HG02852 (cell line): ENCODE measurements at regions not wholly inside any gene's neighbourhood (a gene's known extent, or its start where the extent isn't known, plus 50 kb on each side); places are given as distances from the start of the nearest gene placed in this dataset.

ENCODE experiments used
- ATAC-seq: cut with Tn5 transposase; IDR thresholded peaks from one replicate; pipeline ENCODE4 v1.9.1; 2021; ENCODE audit warnings: mild to moderate bottlenecking, moderate library complexity; ENCODE audit not compliant: unreplicated experiment

DNA sequence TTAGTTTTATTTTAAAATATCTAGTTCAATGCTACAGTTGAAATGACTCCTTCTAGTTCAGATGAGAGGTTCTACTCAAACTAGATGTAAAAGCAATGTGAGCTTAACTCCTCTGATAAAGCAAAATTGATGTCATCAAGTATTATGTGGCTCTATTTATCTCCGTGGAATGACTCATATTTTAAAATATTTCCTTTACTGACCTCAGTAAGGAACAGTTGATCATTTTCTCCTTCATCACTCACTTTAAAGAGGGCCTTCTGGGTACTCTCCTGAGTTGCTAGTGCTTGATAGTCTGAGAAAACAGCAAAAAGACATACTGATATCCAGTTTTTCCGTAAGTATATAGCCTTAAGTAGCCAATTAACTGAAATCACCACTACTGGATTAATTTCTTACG, 1099.3 kb downstream of the ROBO2 start:
- no peak for ATAC-seq

- ATAC-seq: no peak
These were observed 1100.4 kb downstream of the ROBO2 start for GRCh38 chr3:78140274-78140673.

GRCh38 chr3:78140866-78141265, 1101.0 kb downstream of the ROBO2 start:
- ATAC-seq: no peak

DNA sequence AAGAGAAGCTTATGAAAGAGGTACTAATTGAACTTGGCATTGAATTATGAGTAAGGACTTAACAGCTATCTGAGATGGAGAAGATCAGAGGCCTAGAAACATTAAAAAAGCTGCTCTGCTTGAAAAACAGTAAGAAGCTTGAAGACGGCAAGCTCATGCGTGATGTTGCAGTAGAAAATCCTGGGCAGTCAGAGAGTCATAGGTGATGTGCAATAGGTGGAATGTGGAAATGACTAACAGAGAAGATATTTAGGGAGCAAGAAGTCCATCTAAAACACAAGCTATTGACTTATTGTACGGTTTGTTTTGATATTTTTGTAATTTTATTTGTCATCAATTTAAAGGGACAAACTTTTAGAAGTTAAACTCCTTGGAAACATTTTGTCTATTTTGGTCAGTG, 1101.4 kb downstream of the ROBO2 start:
- ATAC-seq: no peak

GRCh38 chr3:78143000-78143399, 1103.1 kb downstream of the ROBO2 start:
- ATAC-seq: no peak

GRCh38 chr3:78148986-78149717, 1109.3 kb downstream of the ROBO2 start:
- ATAC-seq: no peak

GRCh38 chr3:78153973-78154372, 1114.1 kb downstream of the ROBO2 start:
- no peak for ATAC-seq

- ATAC-seq: no peak
These were observed 1114.8 kb downstream of the ROBO2 start for GRCh38 chr3:78154521-78155186.

DNA sequence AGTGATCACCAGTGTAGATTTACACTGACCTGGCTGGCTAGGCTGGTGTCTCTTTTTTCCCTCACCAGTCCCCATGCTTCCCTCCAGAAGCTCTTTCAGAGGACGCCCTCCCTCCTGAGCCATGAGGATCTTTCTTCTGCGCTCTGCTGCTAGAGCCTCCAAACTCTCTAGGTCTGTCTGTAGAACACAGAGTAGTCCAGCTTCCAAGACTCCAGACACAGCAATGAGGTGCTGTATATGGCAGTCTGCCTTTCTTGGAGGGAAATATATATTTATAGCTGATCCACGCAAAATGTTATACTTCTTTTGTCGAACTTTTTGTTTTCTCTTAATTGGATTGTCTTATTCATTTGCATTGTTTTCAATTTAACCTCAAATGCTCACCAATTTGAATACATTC, 1121.8 kb downstream of the ROBO2 start:
- ATAC-seq: no peak

GRCh38 chr3:78163379-78163778, 1123.5 kb downstream of the ROBO2 start:
- no peak for ATAC-seq

- no peak for ATAC-seq
These were observed 1126.0 kb downstream of the ROBO2 start for GRCh38 chr3:78165876-78166275.

DNA sequence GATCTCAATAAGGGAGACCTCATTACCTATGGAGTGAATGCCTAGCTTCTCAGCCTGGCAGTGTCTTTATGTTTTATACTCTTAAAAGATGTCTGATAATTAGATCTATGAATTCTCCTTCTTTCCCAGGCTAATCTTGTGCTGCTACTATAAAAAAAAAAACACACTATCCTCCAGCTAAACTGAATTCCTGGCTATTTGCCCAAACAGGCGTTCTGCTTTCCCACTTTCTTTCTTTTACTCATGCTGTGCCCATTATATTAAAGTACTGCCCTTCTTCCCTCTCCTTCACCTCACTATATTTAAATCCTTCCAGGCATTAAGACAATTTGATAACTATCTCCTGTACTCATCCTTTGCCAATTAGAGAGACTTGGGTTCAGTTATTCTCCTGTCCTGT, 1134.9 kb downstream of the ROBO2 start:
- ATAC-seq: no peak

- ATAC-seq: no peak
These were observed 1137.0 kb downstream of the ROBO2 start for GRCh38 chr3:78176869-78177268.

DNA sequence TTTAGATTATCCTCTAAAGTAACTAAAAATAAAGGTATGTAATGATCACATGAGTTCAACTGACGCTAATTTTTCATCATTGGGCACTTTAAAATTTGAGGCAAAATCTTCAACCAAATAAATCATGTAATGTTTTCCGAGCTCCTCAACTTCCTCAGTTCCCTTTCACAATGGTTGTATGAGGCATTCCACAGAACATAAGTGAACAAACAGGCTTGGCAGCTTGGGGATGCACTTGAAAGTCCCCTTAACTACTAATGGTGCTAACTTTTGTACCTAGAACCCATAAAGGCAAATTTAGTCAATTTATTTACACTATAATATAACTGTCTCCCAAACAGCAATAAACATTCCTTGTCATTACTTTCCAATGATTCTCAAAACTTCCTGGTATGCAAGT, 1137.9 kb downstream of the ROBO2 start:
- ATAC-seq: no peak

DNA sequence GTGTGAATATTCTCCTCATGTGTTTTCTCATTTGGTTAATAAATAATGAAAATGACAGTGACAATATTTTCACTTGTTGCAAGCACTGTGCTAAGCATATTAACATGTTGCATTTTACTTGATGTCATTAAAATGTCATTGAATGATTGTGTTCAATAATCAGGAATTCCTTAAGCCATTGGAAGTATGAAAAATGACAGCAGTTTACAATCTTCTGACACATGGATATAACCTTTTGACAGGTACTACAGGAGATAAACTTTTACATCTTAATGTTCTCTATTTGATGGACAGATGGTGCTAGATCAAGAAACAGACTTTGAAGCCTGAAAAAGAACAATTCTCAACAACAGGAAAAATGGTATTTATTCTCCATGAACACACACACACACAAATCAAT, 1138.3 kb downstream of the ROBO2 start:
- no peak for ATAC-seq

GRCh38 chr3:78178740-78179363, 1139.0 kb downstream of the ROBO2 start:
- no peak for ATAC-seq

DNA sequence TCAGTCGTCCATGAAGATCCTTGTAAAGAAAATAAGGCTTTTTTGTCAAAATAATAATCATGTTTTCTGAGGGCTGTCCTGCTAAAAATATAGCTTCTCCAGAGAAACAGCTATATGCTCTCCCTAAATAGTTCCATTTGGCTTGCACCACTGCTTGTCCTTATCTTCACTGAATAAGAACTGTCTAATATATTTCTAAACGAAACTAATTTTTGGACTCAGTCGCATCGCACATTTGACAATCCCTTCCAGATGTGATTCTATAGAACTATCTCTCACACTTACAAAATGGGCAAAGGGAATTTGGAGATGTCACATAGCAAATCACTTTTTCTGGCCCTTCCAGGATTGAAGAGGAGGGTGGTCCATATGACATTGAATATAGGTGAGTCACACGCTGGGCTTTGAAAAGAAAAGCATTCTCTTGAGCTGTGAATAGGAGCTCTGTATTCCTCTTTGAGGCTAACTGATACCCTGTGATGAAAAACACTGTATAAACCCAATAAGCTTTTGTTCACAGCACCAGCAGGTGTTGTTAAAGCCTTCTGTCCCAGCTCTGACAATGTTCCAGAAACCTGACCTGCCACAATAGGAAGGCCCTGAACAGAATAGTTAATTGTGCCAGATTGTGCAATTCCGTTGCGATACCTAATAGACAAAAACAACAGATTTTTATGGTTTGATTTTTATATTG, 1144.2 kb downstream of the ROBO2 start:
- ATAC-seq: no peak

- ATAC-seq: no peak
These were observed 1146.5 kb downstream of the ROBO2 start for GRCh38 chr3:78186404-78186803.

DNA sequence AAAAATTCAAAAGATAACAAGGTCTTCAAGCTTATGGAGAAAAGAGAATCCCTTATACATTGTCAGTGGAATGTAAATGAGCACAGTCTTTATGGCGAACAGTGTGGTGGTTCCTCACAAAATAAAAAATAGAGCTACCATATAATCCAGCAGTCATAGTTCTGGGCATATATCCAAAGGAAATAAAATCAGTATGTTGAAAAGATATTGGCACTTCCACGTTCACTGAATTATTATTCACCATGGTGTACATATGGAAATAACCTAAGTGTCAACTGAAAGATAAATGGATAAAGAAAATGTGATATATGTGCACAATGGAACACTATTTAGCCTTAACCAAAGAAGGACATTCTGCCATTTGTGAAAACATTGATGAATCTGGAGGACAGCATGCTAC, 1161.2 kb downstream of the ROBO2 start:
- ATAC-seq: no peak

- no peak for ATAC-seq
These were observed 1165.1 kb downstream of the ROBO2 start for GRCh38 chr3:78204977-78205376.

DNA sequence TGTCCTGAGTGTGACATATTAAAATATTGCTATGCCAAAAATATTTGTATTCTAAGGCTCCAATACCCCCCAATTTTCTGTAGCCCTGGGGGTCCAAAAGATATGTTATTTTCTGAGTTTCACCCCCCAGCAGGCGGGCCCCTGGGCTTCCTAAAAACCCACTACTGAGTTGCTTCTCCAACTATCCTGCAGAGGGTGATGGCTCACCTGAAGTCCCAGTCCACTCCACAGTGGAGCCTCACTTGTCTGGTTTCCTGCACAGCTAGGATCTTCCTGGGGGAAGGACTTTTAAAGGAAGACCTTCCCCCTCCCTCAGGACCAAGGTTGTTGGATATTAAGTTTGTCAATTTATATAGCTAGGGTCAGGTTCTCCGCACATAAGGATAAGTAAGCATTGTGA, 1181.4 kb downstream of the ROBO2 start:
- no peak for ATAC-seq

DNA sequence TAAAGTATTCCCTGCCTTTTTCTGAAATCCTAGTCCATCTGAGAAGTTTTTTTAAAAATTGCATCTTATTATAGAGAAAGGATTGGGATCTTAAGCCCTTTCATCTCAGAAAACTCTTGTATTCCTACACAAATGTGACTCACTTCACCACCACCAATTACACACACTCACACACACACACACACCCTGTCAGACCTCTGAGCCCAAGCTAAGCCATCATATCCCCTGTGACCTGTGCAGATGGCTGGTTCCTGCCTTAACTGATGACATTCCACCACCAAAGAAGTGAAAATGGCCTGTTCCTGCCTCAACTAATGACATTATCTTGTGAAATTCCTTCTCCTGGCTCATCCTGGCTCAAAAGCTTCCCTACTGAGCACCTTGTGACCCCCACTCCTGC, 1181.9 kb downstream of the ROBO2 start:
- ATAC-seq: no peak
